Transverse colon (tissue), 4 donors: ENCODE measurements at regions not wholly inside any gene's neighbourhood (a gene's known extent, or its start where the extent isn't known, plus 50 kb on each side); places are given as distances from the start of the nearest gene placed in this dataset.

ENCODE experiments used
- DNase-seq: peaks from one replicate; pipeline ENCODE4 v3.0.0-alpha.2; 2019
- H3K27ac ChIP-seq, 4 donors: fragments of 200-600 bp; sonication (generic); 2 replicates each; pipeline ENCODE4 v1.5.1; 2016 to 2018; ENCODE audit warnings: inconsistent platforms in 4 of 4
- H3K27me3 ChIP-seq: fragments of 200-600 bp; sonication (generic); 2 replicates; pipeline ENCODE4 v1.5.1; 2017; ENCODE audit warnings: inconsistent platforms
- H3K36me3 ChIP-seq, 4 donors: fragments of 200-600 bp; sonication (generic); 2 replicates each; pipeline ENCODE4 v1.5.1; 2017 to 2019; ENCODE audit warnings: inconsistent platforms in 4 of 4
- H3K4me1 ChIP-seq, 4 donors: fragments of 200-600 bp; sonication (generic); 2 replicates each; pipeline ENCODE4 v1.5.1; 2017 to 2020; ENCODE audit warnings: inconsistent platforms in 4 of 4
- H3K4me3 ChIP-seq, 4 donors: fragments of 200-600 bp; sonication (generic); 1 replicate in 1 of 4; 2 replicates in 3 of 4; pipeline versions ENCODE4 v1.5.1 to v1.6.1; 2017 to 2019; ENCODE audit warnings: inconsistent platforms in 4 of 4
- H3K9me3 ChIP-seq, 2 donors: fragments of 200-600 bp; sonication (generic); 2 replicates each; pipeline ENCODE4 v1.5.1; 2017 to 2019; ENCODE audit warnings: inconsistent platforms in 2 of 2
- EP300 ChIP-seq: sonication (generic); formaldehyde crosslinking; IDR thresholded peaks from one replicate; pipeline ENCODE4 v1.6.1; 2017; ENCODE audit warnings: antibody characterized with exemption, low read depth
- POLR2A ChIP-seq: fragments of 450-650 bp; IDR thresholded peaks from one replicate; pipeline ENCODE4 v1.6.1; 2016; ENCODE audit warnings: antibody characterized with exemption, mild to moderate bottlenecking, moderate library complexity
- POLR2AphosphoS5 ChIP-seq, 3 donors: sonication (generic); formaldehyde crosslinking; IDR thresholded peaks; one replicate each; pipeline ENCODE4 v1.6.1; 2016; ENCODE audit warnings: antibody characterized with exemption in 3 of 3
- WGBS, 2 donors: methylation state at CpG; one replicate each; pipeline ENCODE4 v1.1.5; 2018; ENCODE audit warnings: low coverage in 1 of 2; 5-methylcytosine and 5-hydroxymethylcytosine counted together
- in situ Hi-C, 4 donors: fragments of 200-750 bp; cut with MboI; loops; one replicate each; pipeline versions ENCODE4 v1.15.0 to v1.15.1; 2017; ENCODE audit warnings: low sequenced_read_pairs in 3 of 4, low pct_ligation_motif_present in 1 of 4, low pct_unique_long_range_greater_than_20kb in 1 of 4
- intact Hi-C: fragments of 100-400 bp; cut with DNase I; formaldehyde crosslinking; loops from one replicate; pipeline ENCODE4 v1.15.1; 2023; ENCODE audit warnings: low total_unique reads
- TF ChIP-seq, protein P1 (sequence below), 5 experiments: fragments of 200-600 bp in 3 of 5; fragments of 450-650 bp in 2 of 5; sonication (generic) in 3 of 5; IDR thresholded peaks; 1 replicate in 2 of 5; 2 replicates in 3 of 5; pipeline ENCODE4 v1.5.1; 2016 to 2017; ENCODE audit warnings: antibody characterized with exemption in 5 of 5, inconsistent platforms in 3 of 5, mild to moderate bottlenecking in 2 of 5, moderate library complexity in 1 of 5

DNA sequence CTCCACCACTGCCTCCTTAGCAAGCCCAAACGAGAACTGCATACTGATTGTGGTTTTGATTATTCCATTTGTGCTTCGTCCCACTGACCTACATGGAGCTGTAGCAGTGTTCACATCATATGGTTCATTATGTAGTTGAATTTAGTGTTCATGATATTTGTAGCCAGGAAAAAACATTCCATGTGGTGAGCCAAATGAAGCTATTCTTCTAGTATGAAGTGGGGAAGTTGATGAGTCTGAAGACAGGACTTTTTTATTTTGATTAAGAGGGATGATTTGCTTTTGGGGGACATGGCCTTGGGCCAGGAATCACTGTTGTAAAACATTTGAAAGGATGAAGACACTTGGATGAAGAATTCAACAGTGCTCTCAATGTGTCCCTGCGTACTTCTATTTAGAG, 192.9 kb upstream of the SLC27A6 start:
- WGBS, 2 donors, result 74 to 86% methylated on average over 1 to 3 of the region's 3 CpGs
- no peak for TF ChIP-seq POLR2A
- TF ChIP-seq, protein P1, sequence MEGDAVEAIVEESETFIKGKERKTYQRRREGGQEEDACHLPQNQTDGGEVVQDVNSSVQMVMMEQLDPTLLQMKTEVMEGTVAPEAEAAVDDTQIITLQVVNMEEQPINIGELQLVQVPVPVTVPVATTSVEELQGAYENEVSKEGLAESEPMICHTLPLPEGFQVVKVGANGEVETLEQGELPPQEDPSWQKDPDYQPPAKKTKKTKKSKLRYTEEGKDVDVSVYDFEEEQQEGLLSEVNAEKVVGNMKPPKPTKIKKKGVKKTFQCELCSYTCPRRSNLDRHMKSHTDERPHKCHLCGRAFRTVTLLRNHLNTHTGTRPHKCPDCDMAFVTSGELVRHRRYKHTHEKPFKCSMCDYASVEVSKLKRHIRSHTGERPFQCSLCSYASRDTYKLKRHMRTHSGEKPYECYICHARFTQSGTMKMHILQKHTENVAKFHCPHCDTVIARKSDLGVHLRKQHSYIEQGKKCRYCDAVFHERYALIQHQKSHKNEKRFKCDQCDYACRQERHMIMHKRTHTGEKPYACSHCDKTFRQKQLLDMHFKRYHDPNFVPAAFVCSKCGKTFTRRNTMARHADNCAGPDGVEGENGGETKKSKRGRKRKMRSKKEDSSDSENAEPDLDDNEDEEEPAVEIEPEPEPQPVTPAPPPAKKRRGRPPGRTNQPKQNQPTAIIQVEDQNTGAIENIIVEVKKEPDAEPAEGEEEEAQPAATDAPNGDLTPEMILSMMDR (IDR thresholded peaks at IDR 0.05), result no peak

DNA sequence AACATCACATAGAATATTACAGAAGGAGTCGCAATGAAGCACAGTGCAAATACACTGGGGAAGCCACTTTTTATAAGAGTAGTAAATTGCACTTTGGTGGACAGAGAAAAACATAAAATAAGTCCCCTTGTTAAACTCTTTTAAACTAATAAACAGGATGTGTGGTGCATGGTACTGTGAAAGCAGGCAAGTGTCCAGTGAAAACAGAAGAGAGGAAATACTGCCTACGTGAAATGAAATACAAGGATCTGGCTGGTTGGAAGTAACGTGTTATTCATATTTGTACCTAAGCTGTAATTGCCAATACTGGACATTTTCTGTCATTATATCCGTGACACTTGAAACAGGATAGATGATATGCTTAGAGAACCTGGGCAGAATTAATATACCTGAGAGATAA, 191.9 kb upstream of the SLC27A6 start:
- intact Hi-C loops (no loop called here), in situ Hi-C loops (no loop called here)
- H3K4me3 ChIP-seq, result no peak overlapping the region
- TF ChIP-seq POLR2A (no peak), EP300 (no peak), POLR2AphosphoS5 (IDR thresholded peaks at IDR 0.05) (no peak)
- TF ChIP-seq, protein P1 (IDR thresholded peaks at IDR 0.05), result no peak
- no peaks in the 10 kb centered on the region for H3K9me3 ChIP-seq
- no peaks in the 10 kb centered on the region for H3K4me1 ChIP-seq
- no peak overlapping the region for H3K27ac ChIP-seq
- no peaks in the 10 kb centered on the region for H3K27me3 ChIP-seq
- WGBS, 2 donors, result 67 to 71% methylated on average over 4 of the region's 4 CpGs
- DNase-seq, result no peak
- no peaks in the 10 kb centered on the region for H3K36me3 ChIP-seq

More for the DNA sequence above, 192.9 kb upstream of the SLC27A6 start:
- H3K27me3 ChIP-seq, result no peaks in the 10 kb centered on the region
- H3K4me1 ChIP-seq, result no peaks in the 10 kb centered on the region
- no peak for DNase-seq
- H3K27ac ChIP-seq, result no peak overlapping the region
- no peaks in the 10 kb centered on the region for H3K36me3 ChIP-seq
- in situ Hi-C loops (no loop called here), intact Hi-C loops (no loop called here)
- no peak overlapping the region for H3K4me3 ChIP-seq
- H3K9me3 ChIP-seq, result no peaks in the 10 kb centered on the region

GRCh38 chr5:128774605-128775004, 190.7 kb upstream of the SLC27A6 start:
- Histone ChIP-seq H3K4me1 (no peaks in the 10 kb centered on the region), H3K4me3 (no peak overlapping the region), H3K27me3 (no peaks in the 10 kb centered on the region), H3K9me3 (no peaks in the 10 kb centered on the region), H3K27ac (no peak overlapping the region), H3K36me3 (no peaks in the 10 kb centered on the region)
- intact Hi-C loops, result no loop called here
- 29 to 31% methylated on average over 4 to 7 of the region's 7 CpGs for whole genome bisulfite sequencing, 2 donors
- DNase-seq, result no peak
- in situ Hi-C loops, result no loop called here
- TF ChIP-seq, protein P1 (IDR thresholded peaks at IDR 0.05), result no peak
- TF ChIP-seq POLR2AphosphoS5 (IDR thresholded peaks at IDR 0.05), result no peak
- TF ChIP-seq EP300, result no peak
- no peak for TF ChIP-seq POLR2A

DNA sequence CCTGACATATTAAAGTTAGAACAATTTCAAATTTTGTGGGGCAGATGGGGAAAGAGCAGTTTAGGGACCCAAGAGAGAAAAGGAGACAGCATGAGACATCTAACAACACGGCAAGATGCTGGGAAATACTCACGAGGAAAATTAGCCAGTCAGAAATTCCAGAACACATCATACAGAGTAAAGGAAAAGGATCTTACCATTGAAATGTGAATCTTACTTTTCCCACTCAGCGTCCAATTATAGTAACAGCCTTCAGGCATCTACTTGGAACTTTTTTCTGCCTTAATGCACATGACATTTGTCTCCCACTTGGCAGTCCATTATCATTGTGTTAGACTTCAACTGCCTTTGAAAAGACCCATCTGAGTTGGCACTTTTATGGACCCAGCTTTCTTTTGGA, 189.7 kb upstream of the SLC27A6 start:
- 84 to 86% methylated on average over 3 of the region's 3 CpGs for WGBS, 2 donors
- intact Hi-C loops, result no loop called here
- in situ Hi-C loops, result no loop called here

More for the DNA sequence above, 189.7 kb upstream of the SLC27A6 start:
- Histone ChIP-seq H3K9me3 (no peaks in the 10 kb centered on the region), H3K27me3 (no peaks in the 10 kb centered on the region), H3K27ac (no peak overlapping the region), H3K4me1 (no peaks in the 10 kb centered on the region), H3K36me3 (no peaks in the 10 kb centered on the region), H3K4me3 (no peak overlapping the region)
- no peak for DNase-seq
- TF ChIP-seq EP300 (no peak), POLR2A (no peak), POLR2AphosphoS5 (IDR thresholded peaks at IDR 0.05) (no peak)
- TF ChIP-seq, protein P1 (IDR thresholded peaks at IDR 0.05), result no peak
